HG03521 (cell line): ENCODE measurements at regions not wholly inside any gene's neighbourhood (a gene's known extent, or its start where the extent isn't known, plus 50 kb on each side); places are given as distances from the start of the nearest gene placed in this dataset.
"Not testable (repeated sequence)": the region's sequence is repeated elsewhere in the genome, so short reads cannot be mapped to it uniquely, and the experiment has no call there.

ENCODE experiments used
- ATAC-seq: cut with Tn5 transposase; IDR thresholded peaks from one replicate; pipeline ENCODE4 v1.9.1; 2021; ENCODE audit warnings: mild to moderate bottlenecking, moderate library complexity; ENCODE audit not compliant: unreplicated experiment

- not testable (repeated sequence) for ATAC-seq
Observed at GRCh38 chr21:27517177-27517576, 550.3 kb upstream of the ADAMTS5 start.

- no peak for ATAC-seq
Observed at GRCh38 chr21:27515676-27516075, 548.8 kb upstream of the ADAMTS5 start.

- ATAC-seq = no peak
Observed at GRCh38 chr21:27513825-27514224, 546.9 kb upstream of the ADAMTS5 start.

- no peak for ATAC-seq
Observed at GRCh38 chr21:27513016-27513415, 546.1 kb upstream of the ADAMTS5 start.

- ATAC-seq = no peak
Observed at GRCh38 chr21:27511233-27511632, 544.3 kb upstream of the ADAMTS5 start.

GRCh38 chr21:27507695-27508094 is 540.8 kb upstream of the ADAMTS5 start:
- no peak for ATAC-seq

GRCh38 chr21:27505516-27505915 is 538.6 kb upstream of the ADAMTS5 start:
- ATAC-seq = no peak

- no peak for ATAC-seq
Observed at GRCh38 chr21:27502801-27503200, 535.9 kb upstream of the ADAMTS5 start.

GRCh38 chr21:27498025-27498424 is 531.1 kb upstream of the ADAMTS5 start:
- no peak for ATAC-seq

- ATAC-seq = no peak
Observed at GRCh38 chr21:27495836-27496235, 528.9 kb upstream of the ADAMTS5 start.

- ATAC-seq = no peak
Observed at GRCh38 chr21:27493542-27493941, 526.7 kb upstream of the ADAMTS5 start.

- ATAC-seq = no peak
Observed at GRCh38 chr21:27487676-27488075, 520.8 kb upstream of the ADAMTS5 start.

GRCh38 chr21:27480841-27481261 is 514.0 kb upstream of the ADAMTS5 start:
- no peak for ATAC-seq

- ATAC-seq = no peak
Observed at GRCh38 chr21:27477296-27477695, 510.4 kb upstream of the ADAMTS5 start.

GRCh38 chr21:27476696-27477095 is 509.8 kb upstream of the ADAMTS5 start:
- no peak for ATAC-seq

- no peak for ATAC-seq
Observed at GRCh38 chr21:27475363-27475955, 508.6 kb upstream of the ADAMTS5 start.

- ATAC-seq = no peak
Observed at GRCh38 chr21:27467366-27467765, 500.5 kb upstream of the ADAMTS5 start.

GRCh38 chr21:27466140-27466539 is 499.3 kb upstream of the ADAMTS5 start:
- no peak for ATAC-seq

- ATAC-seq = no peak
Observed at GRCh38 chr21:27464648-27465047, 497.8 kb upstream of the ADAMTS5 start.

GRCh38 chr21:27462726-27463125 is 495.8 kb upstream of the ADAMTS5 start:
- ATAC-seq = no peak

GRCh38 chr21:27454234-27454633 is 487.3 kb upstream of the ADAMTS5 start:
- ATAC-seq = no peak

GRCh38 chr21:27451116-27451515 is 484.2 kb upstream of the ADAMTS5 start:
- ATAC-seq = no peak

- ATAC-seq = no peak
Observed at GRCh38 chr21:27450216-27450615, 483.3 kb upstream of the ADAMTS5 start.
